GM18868 (cell line): ENCODE measurements at regions not wholly inside any gene's neighbourhood (a gene's known extent, or its start where the extent isn't known, plus 50 kb on each side); places are given as distances from the start of the nearest gene placed in this dataset.
"Not testable (repeated sequence)": the region's sequence is repeated elsewhere in the genome, so short reads cannot be mapped to it uniquely, and the experiment has no call there.

ENCODE experiments used
- ATAC-seq: cut with Tn5 transposase; IDR thresholded peaks from one replicate; pipeline ENCODE4 v1.9.1; 2021; ENCODE audit warnings: mild to moderate bottlenecking, moderate library complexity; ENCODE audit not compliant: unreplicated experiment

- peak; percentile 24 for ATAC-seq
These were observed 1137.7 kb downstream of the UQCRFS1 start for GRCh38 chr19:28075229-28075628.

GRCh38 chr19:28074773-28075172, 1138.2 kb downstream of the UQCRFS1 start:
- ATAC-seq, result peak; percentile 79

GRCh38 chr19:28067882-28068281, 1145.1 kb downstream of the UQCRFS1 start:
- ATAC-seq, result peak; percentile 76

- ATAC-seq, result no peak
These were observed 1146.0 kb downstream of the UQCRFS1 start for GRCh38 chr19:28066988-28067387.

- ATAC-seq, result no peak
These were observed 1146.8 kb downstream of the UQCRFS1 start for GRCh38 chr19:28066161-28066560.

- no peak for ATAC-seq
These were observed 1147.9 kb downstream of the UQCRFS1 start for GRCh38 chr19:28065026-28065425.

GRCh38 chr19:28063702-28064101, 1149.2 kb downstream of the UQCRFS1 start:
- no peak for ATAC-seq

GRCh38 chr19:28061111-28061510, 1151.8 kb downstream of the UQCRFS1 start:
- no peak for ATAC-seq

GRCh38 chr19:28057026-28057425, 1155.9 kb downstream of the UQCRFS1 start:
- not testable (repeated sequence) for ATAC-seq

GRCh38 chr19:28051047-28051446, 1161.9 kb downstream of the UQCRFS1 start:
- no peak for ATAC-seq

GRCh38 chr19:28049875-28050274, 1163.1 kb downstream of the UQCRFS1 start:
- no peak for ATAC-seq

- no peak for ATAC-seq
These were observed 1166.0 kb downstream of the UQCRFS1 start for GRCh38 chr19:28046932-28047331.

- ATAC-seq, result no peak
These were observed 1167.3 kb downstream of the UQCRFS1 start for GRCh38 chr19:28045621-28046020.

- no peak for ATAC-seq
These were observed 1168.5 kb downstream of the UQCRFS1 start for GRCh38 chr19:28044477-28044876.

GRCh38 chr19:28042516-28042915, 1170.4 kb downstream of the UQCRFS1 start:
- no peak for ATAC-seq

GRCh38 chr19:28039677-28040381, 1173.1 kb downstream of the UQCRFS1 start:
- ATAC-seq, result no peak

GRCh38 chr19:28037186-28037585, 1175.8 kb downstream of the UQCRFS1 start:
- no peak for ATAC-seq

- ATAC-seq, result no peak
These were observed 1176.5 kb downstream of the UQCRFS1 start for GRCh38 chr19:28036486-28036885.

GRCh38 chr19:28034936-28035335, 1178.0 kb downstream of the UQCRFS1 start:
- no peak for ATAC-seq

- no peak for ATAC-seq
These were observed 1184.0 kb downstream of the UQCRFS1 start for GRCh38 chr19:28028881-28029444.

- no peak for ATAC-seq
These were observed 1185.8 kb downstream of the UQCRFS1 start for GRCh38 chr19:28027116-28027515.

- ATAC-seq, result no peak
These were observed 1186.3 kb downstream of the UQCRFS1 start for GRCh38 chr19:28026636-28027035.

GRCh38 chr19:28024920-28025319, 1188.0 kb downstream of the UQCRFS1 start:
- ATAC-seq, result no peak
